WERI-Rb-1 (cell line): ENCODE measurements at regions not wholly inside any gene's neighbourhood (a gene's known extent, or its start where the extent isn't known, plus 50 kb on each side); places are given as distances from the start of the nearest gene placed in this dataset.

Source experiments
- DNase-seq: peaks from one replicate; pipeline ENCODE4 v3.0.0-alpha.2; 2020
- H3K27ac ChIP-seq: fragments of 250-450 bp; sonication (Bioruptor Pico); 2 replicates; pipeline ENCODE4 v1.5.1; 2020; ENCODE audit warnings: mild to moderate bottlenecking, moderate library complexity
- H3K27me3 ChIP-seq: fragments of 250-450 bp; sonication (Bioruptor Pico); 2 replicates; pipeline ENCODE4 v1.5.1; 2021; ENCODE audit warnings: mild to moderate bottlenecking, low read depth, moderate library complexity; ENCODE audit not compliant: insufficient read depth, severe bottlenecking
- H3K36me3 ChIP-seq: fragments of 250-450 bp; sonication (Bioruptor Pico); 2 replicates; pipeline ENCODE4 v1.5.1; 2020; ENCODE audit warnings: mild to moderate bottlenecking, moderate library complexity
- H3K4me3 ChIP-seq: 2 replicates; pipeline ENCODE4 v1.5.1; 2011; ENCODE audit warnings: low read depth, mild to moderate bottlenecking, control low read depth, low read length
- H3K9me3 ChIP-seq: fragments of 250-450 bp; sonication (Bioruptor Pico); 2 replicates; pipeline ENCODE4 v1.5.1; 2021; ENCODE audit warnings: mild to moderate bottlenecking, moderate library complexity; ENCODE audit not compliant: severe bottlenecking
- TF ChIP-seq, protein P1 (sequence below): IDR thresholded peaks from 2 replicates; pipeline ENCODE4 v1.5.1; 2011; ENCODE audit warnings: low read depth, mild to moderate bottlenecking, control low read depth, inconsistent platforms, low read length

DNA sequence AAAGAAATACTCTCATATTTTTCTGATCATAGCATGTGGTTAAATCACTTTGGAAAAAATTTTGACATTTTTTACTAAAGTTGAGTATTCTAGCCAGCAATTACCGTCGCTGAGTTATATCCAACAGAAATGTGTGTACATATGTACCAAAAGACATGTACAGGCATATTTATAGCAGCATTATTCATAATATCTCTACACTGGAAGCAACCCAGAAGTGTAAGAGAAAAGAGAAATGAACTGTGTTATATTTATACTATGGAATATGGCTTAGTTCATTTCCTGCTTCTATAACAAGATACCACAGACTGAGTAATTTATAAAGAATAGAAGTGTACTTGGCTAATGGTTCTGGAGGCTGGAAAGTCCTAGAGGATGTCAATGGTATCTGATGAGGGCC lies 474.0 kb upstream of the GJE1 start:
- Histone ChIP-seq H3K36me3 (no peaks in the 10 kb centered on the region), H3K9me3 (no peaks in the 10 kb centered on the region), H3K27me3 (no peaks in the 10 kb centered on the region), H3K4me3 (no peak overlapping the region), H3K27ac (no peak overlapping the region)
- no peak for DNase-seq
- TF ChIP-seq, protein P1, sequence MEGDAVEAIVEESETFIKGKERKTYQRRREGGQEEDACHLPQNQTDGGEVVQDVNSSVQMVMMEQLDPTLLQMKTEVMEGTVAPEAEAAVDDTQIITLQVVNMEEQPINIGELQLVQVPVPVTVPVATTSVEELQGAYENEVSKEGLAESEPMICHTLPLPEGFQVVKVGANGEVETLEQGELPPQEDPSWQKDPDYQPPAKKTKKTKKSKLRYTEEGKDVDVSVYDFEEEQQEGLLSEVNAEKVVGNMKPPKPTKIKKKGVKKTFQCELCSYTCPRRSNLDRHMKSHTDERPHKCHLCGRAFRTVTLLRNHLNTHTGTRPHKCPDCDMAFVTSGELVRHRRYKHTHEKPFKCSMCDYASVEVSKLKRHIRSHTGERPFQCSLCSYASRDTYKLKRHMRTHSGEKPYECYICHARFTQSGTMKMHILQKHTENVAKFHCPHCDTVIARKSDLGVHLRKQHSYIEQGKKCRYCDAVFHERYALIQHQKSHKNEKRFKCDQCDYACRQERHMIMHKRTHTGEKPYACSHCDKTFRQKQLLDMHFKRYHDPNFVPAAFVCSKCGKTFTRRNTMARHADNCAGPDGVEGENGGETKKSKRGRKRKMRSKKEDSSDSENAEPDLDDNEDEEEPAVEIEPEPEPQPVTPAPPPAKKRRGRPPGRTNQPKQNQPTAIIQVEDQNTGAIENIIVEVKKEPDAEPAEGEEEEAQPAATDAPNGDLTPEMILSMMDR: no peak

DNA sequence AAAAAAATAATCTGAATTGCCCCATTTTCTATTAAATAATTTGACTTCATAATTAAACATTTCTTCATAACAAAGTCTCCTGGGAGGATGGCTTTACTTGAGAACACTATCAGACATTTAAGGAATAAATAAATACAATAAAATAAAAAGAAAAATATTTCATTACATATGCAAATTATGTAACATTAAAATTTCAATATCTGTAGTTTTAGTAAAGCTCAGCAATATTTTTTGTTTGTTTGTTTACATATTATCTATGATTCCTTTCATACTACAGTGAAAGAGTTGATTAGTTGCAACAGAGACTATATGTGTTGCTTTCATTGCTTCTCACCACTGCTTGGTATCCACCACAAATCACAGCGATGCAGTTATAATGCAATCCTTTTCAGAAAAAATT lies 474.9 kb upstream of the GJE1 start:
- no peak overlapping the region for H3K4me3 ChIP-seq
- H3K27ac ChIP-seq: no peak overlapping the region
- H3K9me3 ChIP-seq: no peaks in the 10 kb centered on the region
- no peaks in the 10 kb centered on the region for H3K36me3 ChIP-seq
- TF ChIP-seq, protein P1: no peak
- no peak for DNase-seq
- H3K27me3 ChIP-seq: no peaks in the 10 kb centered on the region

DNA sequence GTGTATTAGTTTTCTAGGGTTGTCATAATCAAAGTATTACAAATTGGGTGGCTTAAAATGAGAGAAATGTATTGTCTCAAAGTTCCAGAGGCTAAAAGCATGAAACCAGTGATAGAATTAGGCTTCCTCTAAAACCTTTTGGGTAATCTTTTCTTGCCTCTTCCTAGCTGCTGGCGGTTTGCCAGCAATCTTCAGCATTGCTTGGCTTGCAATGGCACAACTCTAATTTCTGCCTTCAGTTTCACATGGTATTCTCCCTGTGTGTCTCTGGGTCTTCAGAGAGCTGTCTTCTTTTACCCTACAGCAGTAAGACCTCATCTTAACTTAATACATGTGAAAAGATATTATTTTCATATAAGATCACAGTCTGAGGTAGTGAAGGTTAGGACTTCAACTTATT lies 479.1 kb upstream of the GJE1 start:
- DNase-seq: no peak

DNA sequence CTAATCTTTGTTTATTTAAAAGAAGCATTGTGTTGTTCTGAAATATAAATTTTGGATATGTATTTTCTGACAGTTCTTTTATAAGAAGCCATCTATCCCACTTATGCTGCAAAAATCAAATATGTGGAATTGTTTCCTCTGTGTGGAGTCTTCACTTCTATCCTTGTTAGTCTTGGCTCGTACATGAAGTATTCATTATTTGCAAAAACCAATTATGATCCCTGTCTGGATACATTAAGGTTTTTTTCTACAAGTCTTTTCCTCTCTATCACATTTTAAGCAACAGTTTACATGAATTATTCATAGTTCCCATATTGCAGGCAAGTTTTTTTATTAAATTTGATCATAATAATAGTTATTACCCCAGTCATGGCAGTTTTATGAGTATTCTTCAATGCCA lies 490.8 kb upstream of the GJE1 start:
- TF ChIP-seq, protein P1: no peak
- H3K27me3 ChIP-seq: no peaks in the 10 kb centered on the region
- no peak overlapping the region for H3K27ac ChIP-seq
- no peaks in the 10 kb centered on the region for H3K36me3 ChIP-seq
- no peaks in the 10 kb centered on the region for H3K9me3 ChIP-seq
- H3K4me3 ChIP-seq: no peak overlapping the region
- no peak for DNase-seq

More for the DNA sequence above, 479.1 kb upstream of the GJE1 start:
- Histone ChIP-seq H3K9me3 (no peaks in the 10 kb centered on the region), H3K36me3 (no peaks in the 10 kb centered on the region), H3K27ac (no peak overlapping the region), H3K27me3 (no peaks in the 10 kb centered on the region), H3K4me3 (no peak overlapping the region)
- TF ChIP-seq, protein P1: no peak

DNA sequence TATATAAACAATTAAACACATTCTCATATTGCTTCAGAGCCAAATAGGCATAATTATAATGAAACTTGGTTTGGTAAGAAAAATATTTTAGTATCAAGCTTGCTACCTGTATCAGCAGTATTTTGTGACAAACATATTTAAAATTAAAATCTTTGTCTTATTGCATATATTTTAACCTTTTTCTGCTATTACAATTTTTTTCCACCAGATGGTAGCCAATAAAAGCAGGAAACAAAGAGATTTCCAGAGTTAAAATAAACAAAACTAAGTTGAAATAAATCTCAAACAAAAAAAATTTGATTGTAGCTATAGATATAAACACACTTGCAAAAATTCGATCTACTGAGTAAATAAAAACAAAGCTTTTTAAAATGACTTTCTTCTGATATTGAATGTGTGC lies 491.3 kb upstream of the GJE1 start:
- H3K27ac ChIP-seq: no peak overlapping the region
- DNase-seq: no peak
- TF ChIP-seq, protein P1: no peak
- H3K4me3 ChIP-seq: no peak overlapping the region
- H3K27me3 ChIP-seq: no peaks in the 10 kb centered on the region
- no peaks in the 10 kb centered on the region for H3K9me3 ChIP-seq
- no peaks in the 10 kb centered on the region for H3K36me3 ChIP-seq

DNA sequence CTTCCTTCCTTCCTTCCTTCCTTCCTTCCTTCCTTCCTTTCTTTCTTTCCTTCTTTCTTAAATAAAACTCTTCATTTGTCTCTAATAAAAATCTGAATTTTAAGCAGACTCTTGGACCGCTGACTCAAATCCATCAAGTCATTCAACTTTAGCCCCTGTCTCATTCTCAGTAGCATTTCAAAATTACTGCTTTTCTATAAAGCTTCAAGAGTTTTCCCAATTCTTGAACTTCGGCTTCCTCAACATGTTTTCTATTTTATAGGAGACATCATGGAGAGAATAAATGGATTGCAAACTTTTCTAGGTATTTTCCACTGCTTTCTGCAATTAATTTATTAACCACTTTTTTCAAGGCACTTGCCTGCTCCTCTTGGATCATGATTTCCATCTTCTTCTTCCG lies 497.1 kb upstream of the GJE1 start:
- TF ChIP-seq, protein P1: no peak
- Histone ChIP-seq H3K27me3 (no peaks in the 10 kb centered on the region), H3K36me3 (no peaks in the 10 kb centered on the region), H3K27ac (no peak overlapping the region), H3K9me3 (no peaks in the 10 kb centered on the region), H3K4me3 (no peak overlapping the region)
- no peak for DNase-seq
